Mammary epithelial cell (primary cell): ENCODE measurements at regions not wholly inside any gene's neighbourhood (a gene's known extent, or its start where the extent isn't known, plus 50 kb on each side); places are given as distances from the start of the nearest gene placed in this dataset.

Experiments
- EZH2 ChIP-seq: IDR thresholded peaks from 2 replicates; pipeline ENCODE4 v1.6.1; 2012; ENCODE audit warnings: low read length, inconsistent platforms, borderline replicate concordance
- TF ChIP-seq, protein P1 (sequence below), 2 donors: IDR thresholded peaks in 1 of 2; conservative IDR thresholded peaks in 1 of 2; 2 replicates each; pipeline ENCODE4 v1.5.1; 2011 to 2012; ENCODE audit warnings: inconsistent platforms in 2 of 2, low read length in 2 of 2, mild to moderate bottlenecking in 2 of 2, control low read depth in 1 of 2, low read depth in 1 of 2; ENCODE audit not compliant: insufficient read depth in 1 of 2; ENCODE audit errors: extremely low read depth in 1 of 2

GRCh38 chr2:22991844-22992243 lies 393.1 kb upstream of the KLHL29 start:
- TF ChIP-seq, protein P1, sequence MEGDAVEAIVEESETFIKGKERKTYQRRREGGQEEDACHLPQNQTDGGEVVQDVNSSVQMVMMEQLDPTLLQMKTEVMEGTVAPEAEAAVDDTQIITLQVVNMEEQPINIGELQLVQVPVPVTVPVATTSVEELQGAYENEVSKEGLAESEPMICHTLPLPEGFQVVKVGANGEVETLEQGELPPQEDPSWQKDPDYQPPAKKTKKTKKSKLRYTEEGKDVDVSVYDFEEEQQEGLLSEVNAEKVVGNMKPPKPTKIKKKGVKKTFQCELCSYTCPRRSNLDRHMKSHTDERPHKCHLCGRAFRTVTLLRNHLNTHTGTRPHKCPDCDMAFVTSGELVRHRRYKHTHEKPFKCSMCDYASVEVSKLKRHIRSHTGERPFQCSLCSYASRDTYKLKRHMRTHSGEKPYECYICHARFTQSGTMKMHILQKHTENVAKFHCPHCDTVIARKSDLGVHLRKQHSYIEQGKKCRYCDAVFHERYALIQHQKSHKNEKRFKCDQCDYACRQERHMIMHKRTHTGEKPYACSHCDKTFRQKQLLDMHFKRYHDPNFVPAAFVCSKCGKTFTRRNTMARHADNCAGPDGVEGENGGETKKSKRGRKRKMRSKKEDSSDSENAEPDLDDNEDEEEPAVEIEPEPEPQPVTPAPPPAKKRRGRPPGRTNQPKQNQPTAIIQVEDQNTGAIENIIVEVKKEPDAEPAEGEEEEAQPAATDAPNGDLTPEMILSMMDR (conservative IDR thresholded peaks at IDR 0.05 in 1 of 2, IDR thresholded peaks at IDR 0.05 in 1 of 2; ENCODE audit: extremely low read depth in 1 of 2, insufficient read depth in 1 of 2, low read depth in 1 of 2, low read length in 2 of 2) = no peak
- no peak for TF ChIP-seq EZH2
